NCI-H526 (cell line): ENCODE measurements at regions not wholly inside any gene's neighbourhood (a gene's known extent, or its start where the extent isn't known, plus 50 kb on each side); places are given as distances from the start of the nearest gene placed in this dataset.

ENCODE experiments used
- DNase-seq, 2 experiments: peaks; one replicate each; lab custom pipeline; 2025; lab: John Stamatoyannopoulos, UW

- peak in 1 of 2 experiments; percentile 12 for DNase-seq
Measured at GRCh38 chr6:94071835-94072234, 652.5 kb upstream of the EPHA7 start.

- peak; percentile 50 to 67 for DNase-seq
Measured at GRCh38 chr6:94065707-94066337, 646.5 kb upstream of the EPHA7 start.

DNA sequence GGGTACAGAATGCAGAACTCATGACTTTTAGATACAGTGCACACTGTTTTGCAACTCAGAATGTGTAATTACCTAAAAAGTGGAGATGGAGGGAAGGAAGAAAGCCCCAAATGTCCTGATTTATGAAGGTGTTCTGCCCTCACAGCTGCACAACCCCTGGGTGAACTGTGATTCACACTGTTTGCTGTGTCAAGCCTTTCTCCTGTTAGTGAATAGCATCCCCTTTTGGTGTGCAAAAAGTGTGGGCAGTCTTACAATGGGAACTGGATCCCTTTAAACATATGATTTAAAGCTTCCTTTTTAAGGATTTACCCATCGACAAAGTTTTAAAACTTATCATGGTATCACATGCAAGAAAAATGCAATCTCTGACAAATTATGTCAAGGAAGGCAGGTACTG, 633.4 kb upstream of the EPHA7 start:
- DNase-seq = peak in 1 of 2 experiments; percentile 2

DNA sequence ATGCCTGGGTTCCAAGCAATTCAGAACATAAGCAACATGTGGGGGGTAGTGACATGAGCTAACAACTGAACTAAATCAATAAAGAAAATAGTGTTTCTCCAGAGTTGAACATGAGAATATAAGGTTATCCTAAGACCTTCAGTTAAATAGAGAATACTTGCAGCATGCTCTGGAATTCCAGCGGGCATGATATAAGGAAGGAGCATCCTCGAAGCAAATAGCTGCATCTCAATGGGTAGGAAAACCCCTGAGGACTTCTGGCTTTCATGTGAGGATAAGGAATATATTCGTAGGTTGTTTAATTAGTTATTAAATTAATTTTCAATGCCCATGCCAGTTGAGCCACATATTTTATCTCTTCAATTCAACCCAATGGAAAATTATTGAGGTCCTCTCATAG, 631.2 kb upstream of the EPHA7 start:
- DNase-seq = no peak

DNA sequence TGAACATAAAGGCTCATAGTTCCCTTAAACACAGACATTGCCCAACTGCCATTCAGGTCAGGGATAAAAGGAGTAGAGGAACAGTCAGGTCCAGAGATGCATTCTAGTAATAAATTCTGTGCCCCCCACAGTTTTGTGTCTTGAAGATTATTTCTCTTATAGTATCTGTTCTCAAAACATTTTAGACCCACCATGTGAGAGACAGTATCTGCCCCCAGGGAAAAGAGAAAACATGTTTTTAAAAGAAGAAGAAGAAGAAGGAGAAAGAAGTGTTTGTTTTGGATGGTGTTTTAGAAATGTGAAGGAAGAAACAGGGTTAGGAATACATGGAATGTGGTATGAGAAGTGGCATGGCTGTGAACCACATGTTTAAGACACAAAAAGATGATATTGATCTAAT, 629.6 kb upstream of the EPHA7 start:
- no peak for DNase-seq

DNA sequence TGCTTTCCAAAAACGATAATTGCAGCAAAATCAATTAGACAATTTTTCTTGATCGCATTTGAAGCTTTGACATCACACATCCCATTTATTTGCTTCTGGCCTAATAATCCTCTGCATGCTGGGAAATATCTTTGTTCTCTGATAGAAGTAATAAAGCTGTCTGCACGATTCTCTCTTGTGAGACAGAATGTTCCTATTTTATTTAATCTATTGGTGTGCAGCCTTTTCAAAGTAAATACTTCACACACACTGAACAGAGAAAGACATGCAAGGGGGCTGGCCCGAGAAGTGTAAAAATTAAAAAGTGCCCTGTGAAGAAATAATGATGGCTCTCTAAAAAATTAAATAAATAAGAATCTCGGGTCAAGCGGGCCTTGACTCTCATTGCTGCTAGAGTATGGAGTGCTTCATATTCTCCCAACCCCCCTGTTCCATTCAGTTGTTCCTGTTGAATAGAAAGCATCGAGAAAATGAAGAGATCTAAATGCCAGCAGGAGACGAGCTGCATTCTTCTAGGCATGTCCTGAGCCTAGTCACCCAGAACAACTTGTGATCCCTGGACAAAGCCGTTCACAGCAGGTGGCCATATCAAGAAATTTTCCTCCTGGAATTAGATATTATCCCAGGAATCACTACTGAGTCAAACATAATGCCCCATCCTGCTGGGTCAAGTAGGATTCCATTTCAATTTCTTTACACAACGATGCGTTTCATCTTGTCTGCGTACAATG, 625.9 kb upstream of the EPHA7 start:
- DNase-seq = no peak

DNA sequence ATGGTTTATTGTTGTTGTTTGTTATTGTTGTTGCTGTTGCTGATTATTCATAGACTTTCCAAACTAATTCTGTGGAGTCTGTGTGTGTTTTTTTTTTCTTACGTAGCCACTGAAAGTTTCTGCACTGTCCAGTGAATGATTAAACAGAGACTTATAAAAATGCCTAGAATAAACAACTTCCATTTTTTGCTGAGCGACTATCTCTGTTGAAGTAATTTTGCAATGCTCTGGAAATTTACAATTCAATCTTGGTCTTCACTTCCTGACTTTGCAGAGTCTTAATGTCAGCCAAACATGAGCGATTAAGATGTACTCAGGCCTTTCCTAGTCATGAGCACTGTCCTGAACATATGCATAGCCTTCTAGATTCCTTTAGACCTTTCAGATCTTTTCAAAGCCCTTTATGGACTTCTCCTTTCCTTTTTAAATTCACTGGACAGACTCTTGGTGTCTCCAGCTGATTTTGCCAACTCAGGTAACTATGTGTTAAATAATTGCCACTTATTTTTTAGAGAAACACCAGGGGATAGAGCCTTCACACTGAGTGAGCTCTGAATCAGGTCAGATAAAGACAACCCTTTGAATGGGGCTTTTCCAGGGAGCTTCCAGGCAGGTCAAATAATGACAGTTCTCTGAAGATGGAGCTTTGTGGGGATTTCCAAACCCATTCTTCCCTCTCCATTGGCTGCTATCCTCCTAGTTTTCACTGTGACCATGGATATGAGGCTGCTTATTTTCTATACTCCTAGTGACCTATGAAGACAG, 622.8 kb upstream of the EPHA7 start:
- DNase-seq = no peak

GRCh38 chr6:94036024-94036423, 616.7 kb upstream of the EPHA7 start:
- no peak for DNase-seq

DNA sequence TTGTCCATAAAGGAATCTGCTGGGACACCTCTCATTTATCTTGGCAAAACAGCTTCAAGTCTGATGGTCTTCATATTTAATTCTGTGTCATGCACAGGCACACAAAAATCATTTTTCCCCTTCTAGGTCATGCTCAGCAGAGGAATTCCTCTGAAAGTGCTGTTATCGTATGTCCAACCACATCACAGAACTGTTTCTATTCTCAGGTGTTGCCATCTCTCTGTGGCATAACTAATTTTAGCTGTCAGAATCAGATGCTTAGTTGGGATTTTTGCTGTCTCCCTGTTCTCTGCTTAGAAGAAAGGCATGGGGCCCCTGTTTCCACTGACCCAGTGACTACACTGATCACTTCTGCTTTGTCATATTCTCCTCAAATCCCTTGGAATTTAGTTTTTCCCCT, 608.0 kb upstream of the EPHA7 start:
- no peak for DNase-seq

- no peak for DNase-seq
Measured at GRCh38 chr6:94026575-94026974, 607.2 kb upstream of the EPHA7 start.

- no peak for DNase-seq
Measured at GRCh38 chr6:94005835-94006234, 586.5 kb upstream of the EPHA7 start.

DNA sequence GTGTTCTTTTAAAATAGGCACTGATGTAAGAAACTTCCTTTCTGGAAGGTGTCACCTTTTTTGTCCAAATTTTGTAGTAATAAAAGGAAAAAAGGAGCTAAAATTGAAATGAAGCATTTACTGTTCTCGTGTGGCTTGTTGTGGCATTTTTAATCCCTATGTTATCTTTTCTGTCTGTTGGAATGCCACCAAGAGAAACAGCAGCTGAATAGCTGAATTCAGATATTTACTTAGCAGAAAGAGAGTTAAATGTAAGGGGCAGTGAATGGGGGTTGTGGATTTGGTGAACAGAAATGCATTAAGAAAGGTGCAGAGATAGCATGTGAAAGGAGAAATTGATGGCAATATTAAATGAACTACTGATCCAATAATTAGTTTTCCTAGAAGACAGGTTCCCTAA, 573.6 kb upstream of the EPHA7 start:
- DNase-seq = no peak

GRCh38 chr6:93989630-93990029, 570.3 kb upstream of the EPHA7 start:
- no peak for DNase-seq

DNA sequence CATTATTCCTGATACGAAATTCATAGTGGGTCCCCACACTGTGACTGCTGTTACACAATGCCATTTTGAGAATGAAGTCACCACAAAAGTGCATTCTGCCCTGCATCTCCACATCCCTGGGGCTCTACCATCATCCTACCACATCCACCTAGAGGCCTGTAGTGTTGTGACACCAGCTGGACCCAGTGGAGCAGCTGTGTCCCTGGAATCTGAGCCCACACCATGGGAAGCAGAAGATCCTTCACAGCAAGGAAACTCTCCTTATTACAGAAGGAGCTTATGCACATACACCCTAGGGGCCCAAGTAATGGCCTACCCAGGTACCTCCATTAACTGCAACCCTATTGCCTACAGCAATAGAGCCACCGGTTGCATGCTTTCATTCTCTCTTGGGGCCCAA, 566.6 kb upstream of the EPHA7 start:
- no peak for DNase-seq

GRCh38 chr6:93975159-93975558, 555.8 kb upstream of the EPHA7 start:
- DNase-seq = no peak

DNA sequence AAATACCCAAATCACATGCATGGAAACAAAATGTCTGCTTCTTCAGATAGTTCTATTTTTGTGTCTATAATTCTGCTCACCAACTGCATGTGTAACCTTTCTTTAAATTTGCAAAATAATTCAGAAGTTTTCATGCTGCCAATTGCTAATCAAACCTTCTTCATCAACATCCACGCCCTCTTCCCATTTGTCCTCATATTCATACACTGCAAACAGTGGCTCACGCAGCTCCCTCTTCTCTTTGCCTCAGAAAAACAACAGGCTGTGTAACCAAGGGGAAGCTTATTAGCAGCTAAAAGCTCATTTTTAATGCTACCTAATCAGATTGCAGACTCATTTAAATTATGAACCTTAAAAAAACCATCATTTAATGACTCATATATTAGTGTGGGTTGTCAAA, 555.0 kb upstream of the EPHA7 start:
- DNase-seq = no peak

GRCh38 chr6:93972791-93973190, 553.4 kb upstream of the EPHA7 start:
- DNase-seq = no peak

GRCh38 chr6:93970684-93971083, 551.3 kb upstream of the EPHA7 start:
- no peak for DNase-seq

GRCh38 chr6:93968126-93968525, 548.8 kb upstream of the EPHA7 start:
- no peak for DNase-seq

GRCh38 chr6:93964926-93965325, 545.6 kb upstream of the EPHA7 start:
- no peak for DNase-seq

DNA sequence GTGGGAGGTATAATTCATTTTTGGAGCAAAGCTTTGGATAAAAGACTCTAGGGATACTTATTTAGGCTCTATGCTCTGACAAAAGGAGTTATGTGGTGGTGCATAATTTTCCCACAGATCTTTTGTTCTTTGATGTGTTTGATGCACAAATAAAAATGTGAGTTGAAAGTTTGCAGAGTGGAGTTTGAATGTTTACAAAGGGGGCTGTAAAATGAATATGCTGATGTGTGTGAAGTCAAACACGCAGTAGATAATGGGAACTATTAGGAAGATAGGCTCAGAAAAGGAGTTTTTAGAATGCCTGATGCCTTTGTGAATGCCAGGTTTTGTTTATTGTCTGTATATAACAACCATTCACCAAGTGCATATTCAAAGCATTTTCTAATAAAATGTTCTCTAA, 545.0 kb upstream of the EPHA7 start:
- no peak for DNase-seq

- DNase-seq = no peak
Measured at GRCh38 chr6:93962566-93962965, 543.2 kb upstream of the EPHA7 start.

DNA sequence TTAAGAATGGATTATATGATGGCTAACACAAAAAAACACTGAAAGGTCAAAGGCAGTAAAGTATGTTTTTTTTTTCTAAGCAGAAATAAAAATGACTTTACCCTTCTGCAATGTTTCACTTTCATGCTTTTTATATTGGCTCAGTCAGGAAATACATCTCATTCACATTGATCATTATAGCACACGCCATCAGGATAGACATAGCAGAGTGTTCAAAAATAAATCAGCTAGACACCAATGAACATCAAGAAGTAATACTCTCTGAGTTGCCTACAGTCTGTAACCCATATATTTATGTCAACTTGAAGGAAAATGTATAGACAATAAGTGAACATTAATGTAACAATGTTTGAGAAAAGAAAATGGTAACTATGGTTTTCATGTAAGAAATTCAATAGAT, 535.2 kb upstream of the EPHA7 start:
- DNase-seq = no peak
